ENCODE measurements at regions not wholly inside any gene's neighbourhood (a gene's known extent, or its start where the extent isn't known, plus 50 kb on each side); places are given as distances from the start of the nearest gene placed in this dataset.

- no peak for TF ChIP-seq CTCF (conservative IDR thresholded peaks at IDR 0.05)
- Mint-ChIP-seq H3K36me3 (ENCODE audit: low read depth) (no peaks in the 10 kb centered on the region), H3K27ac (ENCODE audit: unreplicated experiment) (no peak overlapping the region)
These were observed 370.6 kb downstream of the HRH4 start for GRCh38 chr18:24831081-24831480.

GRCh38 chr18:24831871-24832665 lies 371.6 kb downstream of the HRH4 start:
- H3K27me3 Mint-ChIP-seq (ENCODE audit: low read depth) = peaks cover 8% of the 10 kb centered on the region
- H3K36me3 Mint-ChIP-seq (ENCODE audit: low read depth) = no peaks in the 10 kb centered on the region
- TF ChIP-seq CTCF (conservative IDR thresholded peaks at IDR 0.05) = no peak
- no peak overlapping the region for H3K4me3 Mint-ChIP-seq
- DNase-seq (ENCODE audit: low read depth, low spot score) = no peak
- H3K4me1 Mint-ChIP-seq = peaks cover 30% of the 10 kb centered on the region
- H3K27ac Mint-ChIP-seq (ENCODE audit: unreplicated experiment) = peak overlapping the region; percentile 73
- H3K9me3 Mint-ChIP-seq = peaks cover 3% of the 10 kb centered on the region

More at GRCh38 chr18:24831081-24831480, 370.6 kb downstream of the HRH4 start:
- H3K4me1 Mint-ChIP-seq = peaks cover 30% of the 10 kb centered on the region
- DNase-seq (ENCODE audit: low read depth, low spot score) = no peak
- no peak overlapping the region for H3K4me3 Mint-ChIP-seq
- H3K27me3 Mint-ChIP-seq (ENCODE audit: low read depth) = peaks cover 6% of the 10 kb centered on the region
- peaks cover 3% of the 10 kb centered on the region for H3K9me3 Mint-ChIP-seq

- no peak overlapping the region for H3K27ac Mint-ChIP-seq (ENCODE audit: unreplicated experiment)
- no peak for DNase-seq (ENCODE audit: low read depth, low spot score)
- peaks cover 3% of the 10 kb centered on the region for H3K9me3 Mint-ChIP-seq
- no peak for TF ChIP-seq CTCF (conservative IDR thresholded peaks at IDR 0.05)
- no peaks in the 10 kb centered on the region for H3K36me3 Mint-ChIP-seq (ENCODE audit: low read depth)
- peaks cover 10% of the 10 kb centered on the region for H3K27me3 Mint-ChIP-seq (ENCODE audit: low read depth)
- peaks cover 23% of the 10 kb centered on the region for H3K4me1 Mint-ChIP-seq
- no peak overlapping the region for H3K4me3 Mint-ChIP-seq
These were observed 375.3 kb downstream of the HRH4 start for GRCh38 chr18:24835751-24836150.

GRCh38 chr18:24837066-24837465 lies 376.6 kb downstream of the HRH4 start:
- no peak for DNase-seq (ENCODE audit: low read depth, low spot score)
- Mint-ChIP-seq H3K27ac (ENCODE audit: unreplicated experiment) (no peak overlapping the region), H3K9me3 (peaks cover 3% of the 10 kb centered on the region), H3K36me3 (ENCODE audit: low read depth) (no peaks in the 10 kb centered on the region), H3K27me3 (ENCODE audit: low read depth) (peaks cover 11% of the 10 kb centered on the region), H3K4me1 (peaks cover 25% of the 10 kb centered on the region), H3K4me3 (no peak overlapping the region)
- TF ChIP-seq CTCF (conservative IDR thresholded peaks at IDR 0.05) = no peak

GRCh38 chr18:24840051-24840450 lies 379.6 kb downstream of the HRH4 start:
- H3K36me3 Mint-ChIP-seq (ENCODE audit: low read depth) = no peaks in the 10 kb centered on the region
- TF ChIP-seq CTCF (conservative IDR thresholded peaks at IDR 0.05) = no peak
- H3K4me3 Mint-ChIP-seq = no peak overlapping the region
- H3K9me3 Mint-ChIP-seq = peaks cover 3% of the 10 kb centered on the region
- no peak overlapping the region for H3K27ac Mint-ChIP-seq (ENCODE audit: unreplicated experiment)
- H3K4me1 Mint-ChIP-seq = peaks cover 17% of the 10 kb centered on the region
- DNase-seq (ENCODE audit: low read depth, low spot score) = no peak
- H3K27me3 Mint-ChIP-seq (ENCODE audit: low read depth) = peaks cover 13% of the 10 kb centered on the region

Measured in neural crest cell (in vitro differentiated cells).